ENCODE measurements at regions not wholly inside any gene's neighbourhood (a gene's known extent, or its start where the extent isn't known, plus 50 kb on each side); places are given as distances from the start of the nearest gene placed in this dataset.

- DNase-seq = no peak
Measured at GRCh38 chr18:75526038-75526437, 98.5 kb upstream of the SMIM21 start.

- DNase-seq = no peak
Measured at GRCh38 chr18:75525331-75525730, 97.8 kb upstream of the SMIM21 start.

- DNase-seq = no peak
Measured at GRCh38 chr18:75524841-75525240, 97.3 kb upstream of the SMIM21 start.

GRCh38 chr18:75524181-75524580 is 96.7 kb upstream of the SMIM21 start:
- no peak for DNase-seq

- DNase-seq = no peak
Measured at GRCh38 chr18:75521816-75522215, 94.3 kb upstream of the SMIM21 start.

GRCh38 chr18:75518007-75518406 is 90.5 kb upstream of the SMIM21 start:
- no peak for DNase-seq

GRCh38 chr18:75517286-75517685 is 89.8 kb upstream of the SMIM21 start:
- DNase-seq = no peak

- DNase-seq = no peak
Measured at GRCh38 chr18:75507636-75508035, 80.1 kb upstream of the SMIM21 start.

GRCh38 chr18:75506913-75507312 is 79.4 kb upstream of the SMIM21 start:
- DNase-seq = no peak

- no peak for DNase-seq
Measured at GRCh38 chr18:75504469-75504868, 77.0 kb upstream of the SMIM21 start.

GRCh38 chr18:75503615-75504014 is 76.1 kb upstream of the SMIM21 start:
- no peak for DNase-seq

- DNase-seq = no peak
Measured at GRCh38 chr18:75502286-75502685, 74.8 kb upstream of the SMIM21 start.

GRCh38 chr18:75500545-75500944 is 73.0 kb upstream of the SMIM21 start:
- DNase-seq = no peak

- DNase-seq = no peak
Measured at GRCh38 chr18:75497576-75498235, 70.2 kb upstream of the SMIM21 start.

- DNase-seq = no peak
Measured at GRCh38 chr18:75496151-75496550, 68.6 kb upstream of the SMIM21 start.

- DNase-seq = no peak
Measured at GRCh38 chr18:75492852-75493251, 65.3 kb upstream of the SMIM21 start.

GRCh38 chr18:75491361-75491760 is 63.9 kb upstream of the SMIM21 start:
- no peak for DNase-seq

GRCh38 chr18:75489493-75490190 is 62.1 kb upstream of the SMIM21 start:
- no peak for DNase-seq

GRCh38 chr18:75483662-75484061 is 56.2 kb upstream of the SMIM21 start:
- no peak for DNase-seq

GRCh38 chr18:75482880-75483279 is 55.4 kb upstream of the SMIM21 start:
- DNase-seq = no peak

- DNase-seq = no peak
Measured at GRCh38 chr18:75480487-75480886, 53.0 kb upstream of the SMIM21 start.

- DNase-seq = peak; percentile 57
Measured at GRCh38 chr18:75478996-75479880, 51.7 kb upstream of the SMIM21 start.

GRCh38 chr18:75477900-75478299 is 50.4 kb upstream of the SMIM21 start:
- DNase-seq = no peak
